ENCODE measurements at regions not wholly inside any gene's neighbourhood (a gene's known extent, or its start where the extent isn't known, plus 50 kb on each side); places are given as distances from the start of the nearest gene placed in this dataset.
"Not testable (repeated sequence)": the region's sequence is repeated elsewhere in the genome, so short reads cannot be mapped to it uniquely, and the experiment has no call there.

DNA sequence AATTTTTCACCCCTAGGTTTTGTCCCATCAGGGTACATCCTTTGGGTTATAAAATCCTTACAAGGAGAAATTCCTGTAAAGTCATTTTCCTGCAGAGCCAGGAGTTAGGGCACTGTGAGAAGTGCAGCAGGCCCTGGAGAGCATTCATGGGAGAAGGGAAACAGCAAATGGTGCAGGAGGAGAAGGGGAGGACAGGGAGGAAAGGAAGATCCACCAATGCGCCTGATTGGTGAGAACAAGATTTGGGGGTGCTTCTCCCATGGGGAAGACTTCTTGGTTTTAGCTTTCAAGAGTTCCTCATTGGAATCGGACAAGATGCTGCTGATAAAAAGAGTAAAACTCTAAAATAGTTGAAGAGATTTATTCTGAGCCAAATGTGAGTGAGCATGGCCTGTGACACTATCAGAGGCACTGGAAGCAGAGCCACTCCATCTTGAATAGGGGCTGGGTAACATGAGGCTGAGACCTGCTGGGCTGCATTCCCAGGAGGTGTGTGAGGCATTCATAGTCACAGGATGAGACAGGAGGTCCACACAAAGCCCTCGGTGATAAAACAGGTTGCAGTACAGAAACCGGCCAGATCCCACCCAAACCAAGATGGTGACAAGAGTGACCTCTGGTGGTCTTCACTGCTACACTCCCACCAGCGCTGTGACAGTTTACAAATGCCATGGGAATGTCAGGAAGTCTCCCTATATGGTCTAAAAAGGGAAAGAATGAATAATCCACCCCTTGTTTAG, 305.5 kb upstream of the USP9Y start:
- H3K27ac Mint-ChIP-seq; H3K27me3 Mint-ChIP-seq; H3K4me3 Mint-ChIP-seq; H3K9me3 Mint-ChIP-seq (ENCODE audit: low read depth); H3K36me3 Mint-ChIP-seq; H3K4me1 Mint-ChIP-seq (ENCODE audit: low read depth): not testable (repeated sequence)

DNA sequence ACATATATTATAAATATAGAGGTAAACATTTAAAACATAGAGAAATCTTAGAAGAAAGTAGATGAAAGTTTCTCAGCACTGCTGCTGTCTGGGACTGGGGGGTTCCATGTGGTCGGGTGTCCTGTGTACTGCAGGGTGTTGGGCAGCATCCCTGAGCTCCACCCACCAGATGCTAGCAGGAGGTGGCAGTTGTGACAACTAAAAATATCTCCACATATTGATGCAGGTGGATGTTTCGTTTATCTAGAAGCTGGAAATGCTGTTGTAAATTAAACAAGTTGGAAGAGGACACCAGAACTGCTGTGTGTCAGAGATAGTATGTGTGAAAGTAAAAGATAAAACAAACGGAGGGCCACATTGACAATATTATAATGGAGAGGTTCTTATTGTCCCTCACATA, 297.1 kb upstream of the USP9Y start:
- no peak overlapping the region for H3K27ac Mint-ChIP-seq
- H3K27me3 Mint-ChIP-seq, result no peaks in the 10 kb centered on the region
- no peaks in the 10 kb centered on the region for H3K36me3 Mint-ChIP-seq
- no peak overlapping the region for H3K4me3 Mint-ChIP-seq
- H3K4me1 Mint-ChIP-seq (ENCODE audit: low read depth), result no peaks in the 10 kb centered on the region
- H3K9me3 Mint-ChIP-seq (ENCODE audit: low read depth), result no peaks in the 10 kb centered on the region

DNA sequence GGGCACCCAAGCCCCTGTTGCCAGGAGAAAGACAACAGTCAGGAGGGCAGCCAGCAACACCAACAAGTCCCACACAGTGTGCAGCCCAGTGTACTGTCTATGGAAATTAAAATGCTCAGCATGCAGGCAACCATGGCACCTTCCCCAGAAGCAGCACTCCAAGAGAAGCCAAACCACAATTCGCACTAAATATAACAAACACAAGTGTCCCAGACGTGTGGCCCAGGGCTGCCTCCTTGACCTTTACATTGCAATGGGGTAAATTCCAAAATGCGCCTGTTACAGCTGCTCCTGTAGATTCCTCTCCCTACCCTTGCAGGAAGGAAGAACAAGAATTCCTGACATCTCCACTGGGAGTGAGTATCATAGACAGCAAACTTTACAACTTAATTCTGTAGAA, 292.8 kb upstream of the USP9Y start:
- Mint-ChIP-seq H3K27ac (no peak overlapping the region), H3K36me3 (no peaks in the 10 kb centered on the region), H3K4me1 (ENCODE audit: low read depth) (peaks cover 16% of the 10 kb centered on the region), H3K4me3 (no peak overlapping the region), H3K9me3 (ENCODE audit: low read depth) (no peaks in the 10 kb centered on the region), H3K27me3 (no peaks in the 10 kb centered on the region)

DNA sequence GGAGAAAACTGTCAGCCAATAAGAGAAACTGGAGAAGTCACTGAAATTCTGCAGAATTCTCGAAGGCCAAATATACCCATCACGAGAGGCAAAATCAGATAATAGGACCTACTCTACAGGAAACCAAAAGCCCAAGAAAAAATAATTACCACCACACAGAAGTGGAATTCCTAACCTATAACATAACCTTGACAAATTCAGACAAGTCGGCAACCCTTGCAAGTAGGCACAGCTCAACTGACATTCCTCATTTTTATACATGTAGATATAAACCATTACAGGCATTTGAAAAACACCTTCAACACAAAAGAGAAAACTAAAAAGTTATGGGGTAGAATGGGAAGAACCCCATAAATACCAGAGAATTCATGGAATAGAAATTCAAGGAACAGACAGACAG, 290.3 kb upstream of the USP9Y start:
- Mint-ChIP-seq H3K27me3 (no peaks in the 10 kb centered on the region), H3K27ac (no peak overlapping the region), H3K4me3 (no peak overlapping the region), H3K4me1 (ENCODE audit: low read depth) (peaks cover 22% of the 10 kb centered on the region), H3K36me3 (no peaks in the 10 kb centered on the region), H3K9me3 (ENCODE audit: low read depth) (no peaks in the 10 kb centered on the region)

DNA sequence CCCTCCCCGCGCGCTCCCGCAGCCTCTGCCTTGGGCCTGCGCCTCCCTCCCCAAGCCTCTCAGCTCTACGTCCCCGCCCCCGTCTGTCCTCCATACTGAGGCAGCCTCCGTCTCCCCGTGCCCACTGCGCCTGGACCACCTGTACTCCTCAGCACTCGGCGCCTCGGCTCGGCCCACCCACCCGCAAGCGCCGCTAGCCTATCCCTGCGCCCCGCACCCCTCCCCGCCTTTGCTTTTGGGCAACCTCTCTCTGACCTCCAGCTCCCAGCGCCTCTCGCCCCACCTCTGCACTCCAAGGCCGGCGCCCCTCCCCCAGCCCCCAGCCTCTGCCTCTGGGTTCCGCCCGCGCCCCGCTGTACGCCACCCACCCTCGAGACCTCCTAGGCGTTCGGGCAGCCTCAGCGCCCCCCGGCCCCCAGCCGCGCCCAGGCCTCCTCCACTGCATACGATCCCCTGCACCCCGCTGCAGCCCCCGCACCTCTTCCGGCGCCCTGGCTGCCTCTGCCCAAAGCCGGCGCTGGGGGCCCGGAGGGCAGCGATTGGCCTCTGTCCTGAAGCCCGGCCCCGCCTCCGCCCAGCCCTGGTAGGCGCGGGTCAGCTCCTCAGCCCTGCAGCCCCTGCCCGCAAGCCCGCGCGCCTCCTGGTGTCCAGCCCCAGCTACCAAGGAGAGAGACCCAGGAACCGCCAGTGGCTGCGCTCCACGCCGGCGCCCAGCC, 279.8 kb upstream of the USP9Y start:
- Mint-ChIP-seq H3K4me3 (peak overlapping the region; percentile 47), H3K4me1 (ENCODE audit: low read depth) (peaks cover 15% of the 10 kb centered on the region), H3K27ac (no peak overlapping the region), H3K9me3 (ENCODE audit: low read depth) (no peaks in the 10 kb centered on the region), H3K36me3 (no peaks in the 10 kb centered on the region), H3K27me3 (no peaks in the 10 kb centered on the region)

DNA sequence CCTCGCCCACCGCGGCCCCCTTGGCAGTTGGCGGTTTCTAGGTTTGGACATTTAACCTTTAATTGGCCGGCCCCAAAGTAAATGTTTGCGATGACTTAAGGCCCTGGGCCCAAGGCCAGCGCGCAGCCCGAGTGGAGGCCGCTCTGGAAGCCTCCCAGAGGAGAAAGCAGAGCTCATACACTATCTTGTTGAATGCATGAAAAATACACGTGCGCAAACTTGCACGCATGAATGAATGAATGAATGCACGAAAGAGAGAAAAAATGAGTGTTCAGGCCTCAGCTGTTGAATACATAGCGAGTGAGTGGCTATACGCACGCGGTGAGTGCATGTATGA, 279.3 kb upstream of the USP9Y start:
- Mint-ChIP-seq H3K9me3 (ENCODE audit: low read depth) (no peaks in the 10 kb centered on the region), H3K27me3 (no peaks in the 10 kb centered on the region), H3K4me3 (peak overlapping the region; percentile 27), H3K4me1 (ENCODE audit: low read depth) (peaks cover 15% of the 10 kb centered on the region), H3K27ac (no peak overlapping the region), H3K36me3 (no peaks in the 10 kb centered on the region)

DNA sequence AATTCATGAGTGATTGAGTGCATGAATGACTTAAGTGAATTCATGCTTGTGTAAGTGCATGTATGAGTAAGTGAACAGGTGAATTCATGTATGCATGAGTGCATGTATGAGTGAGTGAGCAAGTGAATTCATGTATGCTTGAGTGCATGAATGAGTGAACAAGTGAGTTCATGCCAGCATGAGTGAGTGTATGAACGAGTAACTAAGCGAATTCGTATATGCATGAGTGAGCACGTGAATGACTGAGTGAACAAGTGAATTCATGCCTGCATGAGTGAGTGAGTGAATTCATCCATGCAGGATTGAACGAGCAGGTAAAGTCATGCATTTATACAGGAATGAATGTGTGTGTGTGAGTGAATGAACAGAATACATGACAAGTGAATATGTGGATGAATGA, 278.5 kb upstream of the USP9Y start:
- Mint-ChIP-seq H3K4me1 (ENCODE audit: low read depth) (peaks cover 14% of the 10 kb centered on the region), H3K9me3 (ENCODE audit: low read depth) (no peaks in the 10 kb centered on the region), H3K27me3 (no peaks in the 10 kb centered on the region), H3K36me3 (no peaks in the 10 kb centered on the region), H3K27ac (no peak overlapping the region), H3K4me3 (no peak overlapping the region)

DNA sequence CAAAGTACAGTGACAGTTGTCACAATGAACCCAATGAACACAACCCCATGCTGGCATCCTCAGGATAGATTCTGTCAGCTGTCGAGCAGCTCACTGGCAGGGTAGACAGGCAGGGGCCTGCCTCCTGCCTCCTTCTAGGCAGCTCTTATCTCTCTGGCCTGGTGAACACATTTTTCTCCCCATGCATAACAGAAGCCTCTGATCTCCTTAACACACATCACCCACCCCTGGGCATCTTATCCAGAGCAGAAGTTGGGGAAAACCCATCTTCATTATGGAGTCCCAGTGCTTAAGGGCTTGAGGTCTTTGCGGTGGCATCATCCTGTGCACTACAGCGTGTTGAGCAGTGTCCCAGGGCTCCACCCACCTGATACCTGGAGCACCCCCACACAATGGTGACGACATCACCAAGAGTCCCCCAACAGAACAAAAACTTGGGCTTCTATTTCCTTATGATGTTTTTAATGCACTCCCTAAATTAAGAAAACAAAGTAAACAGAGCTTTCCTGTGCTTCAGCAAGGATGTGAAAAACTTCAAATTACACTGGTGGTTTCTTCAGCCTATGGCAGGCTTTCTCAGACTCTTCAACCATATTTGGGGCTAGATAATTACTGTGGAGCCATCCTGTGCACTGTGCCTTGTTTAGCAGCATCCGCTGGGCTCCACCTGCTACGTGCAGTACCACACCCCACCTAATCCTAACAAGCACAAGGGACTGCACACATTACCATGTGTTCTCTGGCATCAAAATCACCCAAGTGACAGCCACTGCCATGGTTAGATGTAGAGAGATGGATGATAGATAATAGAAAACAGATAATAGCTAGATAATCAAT, 277.4 kb upstream of the USP9Y start:
- H3K27ac Mint-ChIP-seq, result no peak overlapping the region
- H3K27me3 Mint-ChIP-seq, result no peaks in the 10 kb centered on the region
- no peak overlapping the region for H3K4me3 Mint-ChIP-seq
- H3K4me1 Mint-ChIP-seq (ENCODE audit: low read depth), result peaks cover 4% of the 10 kb centered on the region
- no peaks in the 10 kb centered on the region for H3K36me3 Mint-ChIP-seq
- H3K9me3 Mint-ChIP-seq (ENCODE audit: low read depth), result no peaks in the 10 kb centered on the region

DNA sequence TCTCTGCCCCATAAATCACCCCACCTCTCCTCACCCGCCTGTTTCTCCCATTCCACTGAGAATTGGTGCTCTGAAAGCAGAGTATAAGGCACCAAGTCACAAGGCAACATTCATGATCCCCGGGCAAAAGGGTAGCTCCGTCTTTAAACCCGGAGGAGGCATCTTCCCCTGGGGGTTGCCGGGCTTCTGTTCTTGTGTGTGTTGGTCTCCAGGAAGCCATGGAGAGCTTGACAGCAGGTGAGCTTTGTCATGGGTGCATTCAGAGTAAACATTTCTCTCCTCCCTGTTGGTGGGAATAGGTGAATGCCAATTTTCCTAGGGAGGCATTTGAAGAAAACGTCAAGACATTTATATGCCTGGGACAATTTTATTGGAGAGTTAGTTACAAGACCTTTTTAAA, 275.5 kb upstream of the USP9Y start:
- Mint-ChIP-seq H3K27ac (no peak overlapping the region), H3K27me3 (no peaks in the 10 kb centered on the region), H3K4me1 (ENCODE audit: low read depth) (peaks cover 4% of the 10 kb centered on the region), H3K9me3 (ENCODE audit: low read depth) (no peaks in the 10 kb centered on the region), H3K36me3 (no peaks in the 10 kb centered on the region), H3K4me3 (no peak overlapping the region)

DNA sequence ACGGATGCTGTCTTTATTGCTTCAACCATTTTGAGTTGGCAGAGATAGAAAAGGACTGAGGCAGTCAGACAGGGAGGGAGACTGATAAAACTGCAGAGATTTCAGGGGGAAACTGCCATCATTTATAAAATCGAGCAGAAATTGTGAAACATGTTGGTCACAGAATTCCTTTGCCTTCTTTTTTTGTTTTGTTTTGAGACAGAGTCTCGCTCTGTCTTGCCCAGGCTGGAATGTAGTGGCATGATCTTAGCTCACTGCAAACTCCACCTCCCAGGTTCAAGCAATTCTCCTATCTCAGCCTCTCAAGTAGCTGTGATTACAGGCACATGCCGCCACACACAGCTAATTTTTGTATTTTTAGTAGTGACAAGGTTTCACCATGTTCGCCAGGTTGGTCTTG, 273.7 kb upstream of the USP9Y start:
- no peak overlapping the region for H3K4me3 Mint-ChIP-seq
- H3K4me1 Mint-ChIP-seq (ENCODE audit: low read depth), result peaks cover 1% of the 10 kb centered on the region
- H3K27me3 Mint-ChIP-seq, result no peaks in the 10 kb centered on the region
- no peaks in the 10 kb centered on the region for H3K36me3 Mint-ChIP-seq
- no peak overlapping the region for H3K27ac Mint-ChIP-seq
- no peaks in the 10 kb centered on the region for H3K9me3 Mint-ChIP-seq (ENCODE audit: low read depth)

DNA sequence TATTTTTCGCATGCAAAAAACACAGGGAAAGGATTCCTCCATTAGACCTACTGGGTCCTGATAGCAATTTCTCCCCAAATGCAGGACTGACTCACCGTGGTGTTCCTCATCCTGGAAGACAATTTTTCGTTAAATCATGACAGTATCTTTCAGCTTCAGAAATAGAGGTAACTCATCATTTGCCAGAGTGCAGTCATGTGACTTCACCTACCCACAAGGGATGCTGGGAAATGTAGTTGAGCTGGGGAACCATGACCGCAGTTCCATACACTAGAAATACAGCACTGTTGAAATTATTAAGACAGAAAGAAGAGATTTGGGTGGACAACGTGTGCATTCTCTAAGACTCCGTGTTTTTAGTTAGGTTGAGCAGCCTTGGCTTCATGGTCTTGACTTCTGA, 269.5 kb upstream of the USP9Y start:
- Mint-ChIP-seq H3K4me1 (ENCODE audit: low read depth) (no peaks in the 10 kb centered on the region), H3K9me3 (ENCODE audit: low read depth) (no peaks in the 10 kb centered on the region), H3K27ac (no peak overlapping the region), H3K36me3 (no peaks in the 10 kb centered on the region), H3K27me3 (no peaks in the 10 kb centered on the region), H3K4me3 (no peak overlapping the region)

DNA sequence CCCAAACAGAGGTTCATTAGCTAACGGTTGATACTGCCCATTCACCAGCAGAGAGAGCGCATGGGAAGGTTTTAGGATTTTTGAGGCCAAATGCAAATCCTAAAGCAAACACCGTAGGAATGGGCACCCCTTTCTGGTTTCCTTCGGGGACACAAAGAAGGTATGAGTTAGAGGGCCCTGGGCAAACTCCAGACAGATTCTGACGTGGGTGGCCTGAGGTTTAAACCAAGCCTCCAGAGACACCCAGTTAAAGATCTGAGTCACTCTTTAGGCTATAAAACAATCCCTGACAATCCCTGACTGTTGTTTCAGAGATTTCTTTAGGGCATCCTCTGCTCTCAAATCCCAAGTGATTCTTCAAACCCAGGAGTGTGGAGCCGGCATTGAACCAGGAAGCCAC, 262.2 kb upstream of the USP9Y start:
- H3K4me3 Mint-ChIP-seq; H3K4me1 Mint-ChIP-seq (ENCODE audit: low read depth); H3K36me3 Mint-ChIP-seq; H3K9me3 Mint-ChIP-seq (ENCODE audit: low read depth); H3K27ac Mint-ChIP-seq; H3K27me3 Mint-ChIP-seq: not testable (repeated sequence)

DNA sequence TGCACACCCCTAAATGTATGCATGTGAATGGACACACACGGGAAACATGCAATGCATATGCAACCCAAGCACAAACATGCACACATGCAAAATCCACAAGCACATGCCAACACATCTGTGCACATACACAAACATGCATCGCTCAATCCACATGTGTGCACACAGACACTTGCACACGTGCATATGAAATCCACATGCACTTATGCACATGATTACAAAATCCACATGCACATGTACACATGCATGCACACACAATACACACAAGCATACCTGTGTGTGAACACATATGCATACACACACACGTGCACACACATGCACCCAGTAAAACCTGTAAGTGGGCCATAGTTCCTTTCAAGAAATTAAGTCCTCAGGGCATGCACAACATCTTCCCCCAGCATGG, 256.8 kb upstream of the USP9Y start:
- no peaks in the 10 kb centered on the region for H3K36me3 Mint-ChIP-seq
- H3K9me3 Mint-ChIP-seq (ENCODE audit: low read depth), result no peaks in the 10 kb centered on the region
- no peak overlapping the region for H3K4me3 Mint-ChIP-seq
- no peaks in the 10 kb centered on the region for H3K4me1 Mint-ChIP-seq (ENCODE audit: low read depth)
- no peak overlapping the region for H3K27ac Mint-ChIP-seq
- H3K27me3 Mint-ChIP-seq, result no peaks in the 10 kb centered on the region

DNA sequence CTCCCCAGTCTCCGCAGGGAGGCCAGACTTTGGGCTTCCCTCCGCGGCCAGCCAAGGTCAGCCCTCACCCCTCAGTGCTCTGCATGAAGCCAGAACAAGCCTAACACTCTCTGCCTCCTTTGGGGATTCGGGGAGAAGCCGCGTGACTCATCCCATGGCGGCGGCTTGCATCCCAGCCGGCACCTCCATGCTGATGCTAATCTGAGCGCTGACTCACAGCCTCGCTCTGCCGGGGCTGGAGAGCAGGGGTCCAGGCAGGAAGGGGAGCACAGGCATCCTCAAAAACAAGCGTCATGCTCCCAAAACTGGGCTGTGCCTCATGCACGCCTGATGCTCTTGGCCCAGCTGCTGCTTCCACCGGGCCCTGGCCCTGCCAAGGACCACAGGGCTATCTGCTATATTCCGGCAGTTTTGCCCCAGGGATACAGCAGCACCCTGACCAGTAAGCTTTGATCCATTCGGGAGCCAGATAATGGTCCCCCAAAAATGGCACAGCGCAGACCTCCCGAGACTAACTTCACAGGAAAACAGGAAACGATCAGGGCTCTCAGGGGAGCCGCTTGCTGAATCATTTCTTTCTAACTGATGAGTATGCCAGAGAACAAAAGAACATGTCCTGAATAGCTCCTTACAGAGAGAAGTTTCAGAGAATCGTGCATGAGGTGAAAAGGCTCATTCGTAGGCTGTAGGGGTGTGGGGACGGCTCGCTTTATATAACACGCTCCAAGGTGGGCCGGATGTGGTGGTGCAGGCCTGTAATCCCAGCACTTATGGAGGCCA, 254.4 kb upstream of the USP9Y start:
- not testable (repeated sequence) for H3K4me3 Mint-ChIP-seq; H3K4me1 Mint-ChIP-seq (ENCODE audit: low read depth); H3K27me3 Mint-ChIP-seq; H3K9me3 Mint-ChIP-seq (ENCODE audit: low read depth); H3K27ac Mint-ChIP-seq; H3K36me3 Mint-ChIP-seq

DNA sequence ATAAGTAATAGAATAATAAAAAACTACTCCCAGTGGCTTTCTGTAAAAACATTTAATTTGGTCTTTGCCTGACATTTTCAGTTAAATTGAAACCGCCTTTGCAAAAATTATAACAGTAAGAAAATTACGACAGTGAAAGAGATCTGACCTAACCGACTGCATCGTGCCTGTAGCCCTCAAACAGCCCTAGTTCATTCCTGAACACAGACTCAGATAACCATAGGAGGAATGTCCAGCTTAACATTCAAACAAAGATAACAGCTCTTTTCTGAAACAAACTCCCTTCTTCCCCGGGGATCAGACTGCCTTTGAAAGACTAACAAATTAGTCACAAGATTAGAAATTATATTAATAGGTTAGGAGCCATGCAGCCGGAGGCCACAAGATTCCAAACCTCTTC, 252.5 kb upstream of the USP9Y start:
- not testable (repeated sequence) for H3K36me3 Mint-ChIP-seq

More for the DNA sequence above, 252.5 kb upstream of the USP9Y start:
- H3K9me3 Mint-ChIP-seq (ENCODE audit: low read depth); H3K27me3 Mint-ChIP-seq; H3K4me1 Mint-ChIP-seq (ENCODE audit: low read depth); H3K27ac Mint-ChIP-seq; H3K4me3 Mint-ChIP-seq: not testable (repeated sequence)
